SU-DHL-6 (cell line): ENCODE measurements at regions not wholly inside any gene's neighbourhood (a gene's known extent, or its start where the extent isn't known, plus 50 kb on each side); places are given as distances from the start of the nearest gene placed in this dataset.

Experiments used
- H2AFZ ChIP-seq: fragments of 200-600 bp; sonication (generic); 2 replicates; pipeline ENCODE4 v1.6.1; 2014; ENCODE audit warnings: low read depth, mild to moderate bottlenecking, moderate library complexity, mixed read lengths, antibody characterized with exemption, low read length; ENCODE audit not compliant: severe bottlenecking
- H3F3A ChIP-seq: fragments of 200-600 bp; shearing (Covaris generic); 2 replicates; pipeline ENCODE4 v1.6.0; 2016; ENCODE audit warnings: antibody characterized with exemption, mild to moderate bottlenecking; ENCODE audit not compliant: insufficient read depth
- H3K27ac ChIP-seq: fragments of 200-600 bp; sonication (generic); 2 replicates; pipeline ENCODE4 v1.5.1; 2016; ENCODE audit warnings: low read depth, mild to moderate bottlenecking, low read length, moderate library complexity, mixed read lengths
- H3K27me3 ChIP-seq: fragments of 200-600 bp; sonication (generic), shearing (Covaris generic); 2 replicates; pipeline ENCODE4 v1.6.0; 2014; ENCODE audit warnings: mild to moderate bottlenecking, low read length
- H3K36me3 ChIP-seq: fragments of 200-600 bp; sonication (generic); 2 replicates; pipeline ENCODE4 v1.6.1; 2014; ENCODE audit warnings: mild to moderate bottlenecking, low read length, mixed read lengths
- H3K4me2 ChIP-seq: fragments of 300-600, 200-600 bp; shearing (Covaris generic), sonication (generic); 2 replicates; pipeline ENCODE4 v1.6.0; 2014; ENCODE audit warnings: low read length, low read depth, mild to moderate bottlenecking; ENCODE audit not compliant: poor library complexity, severe bottlenecking
- H3K4me3 ChIP-seq: fragments of 200-600 bp; sonication (generic); 2 replicates; pipeline ENCODE4 v1.5.1; 2014; ENCODE audit warnings: antibody characterized with exemption, low read length, mild to moderate bottlenecking, mixed read lengths; ENCODE audit not compliant: insufficient read depth, poor library complexity, severe bottlenecking
- H3K79me2 ChIP-seq: fragments of 200-600 bp; sonication (generic); 2 replicates; pipeline ENCODE4 v1.6.1; 2014; ENCODE audit warnings: mild to moderate bottlenecking, low read length, moderate library complexity; ENCODE audit not compliant: insufficient read depth
- H3K9ac ChIP-seq: fragments of 200-600 bp; sonication (generic); 2 replicates; pipeline ENCODE4 v1.7.0; 2014; ENCODE audit warnings: mild to moderate bottlenecking, low read length
- H3K9me2 ChIP-seq: fragments of 200-600 bp; sonication (generic); replicated peaks from 2 replicates; pipeline ENCODE4 v1.6.1; 2014; ENCODE audit warnings: low read length; ENCODE audit not compliant: insufficient read depth
- H3K9me3 ChIP-seq: fragments of 200-600 bp; sonication (generic); 2 replicates; pipeline ENCODE4 v1.6.1; 2014; ENCODE audit warnings: low read length, mixed read lengths; ENCODE audit not compliant: insufficient read depth
- H4K20me1 ChIP-seq: fragments of 200-600 bp; sonication (generic); 2 replicates; pipeline ENCODE4 v1.6.1; 2014; ENCODE audit warnings: low read depth, mild to moderate bottlenecking, antibody characterized with exemption, low read length, moderate library complexity, mixed read lengths
- CTCF ChIP-seq: fragments of 200-600 bp; sonication (generic); IDR thresholded peaks from one replicate; pipeline ENCODE4 v1.5.1; 2017; ENCODE audit warnings: antibody characterized with exemption, mild to moderate bottlenecking, low read length, moderate library complexity; ENCODE audit not compliant: insufficient read depth, poor library complexity, severe bottlenecking
- EZH2phosphoT487 ChIP-seq: fragments of 200-600 bp; sonication (generic), shearing (Covaris generic); conservative IDR thresholded peaks from 2 replicates; pipeline ENCODE4 v1.6.1; 2018; ENCODE audit warnings: mild to moderate bottlenecking, antibody characterized with exemption, low read length, moderate library complexity, mixed read lengths

- H3F3A ChIP-seq = no peaks in the 10 kb centered on the region
- H2AFZ ChIP-seq = no peak overlapping the region
- TF ChIP-seq CTCF (no peak), EZH2phosphoT487 (no peak)
- H3K9me3 ChIP-seq = no peaks in the 10 kb centered on the region
- no peak overlapping the region for H3K4me3 ChIP-seq
- no peak overlapping the region for H3K4me2 ChIP-seq
- no peaks in the 10 kb centered on the region for H3K36me3 ChIP-seq
- H3K9me2 ChIP-seq = no peaks in the 10 kb centered on the region
- H3K27ac ChIP-seq = no peak overlapping the region
- H3K27me3 ChIP-seq = no peaks in the 10 kb centered on the region
- no peaks in the 10 kb centered on the region for H4K20me1 ChIP-seq
- H3K79me2 ChIP-seq = no peaks in the 10 kb centered on the region
- H3K9ac ChIP-seq = no peak overlapping the region
These were observed 590.9 kb upstream of the API5 start for GRCh38 chr11:42720716-42721563.

DNA sequence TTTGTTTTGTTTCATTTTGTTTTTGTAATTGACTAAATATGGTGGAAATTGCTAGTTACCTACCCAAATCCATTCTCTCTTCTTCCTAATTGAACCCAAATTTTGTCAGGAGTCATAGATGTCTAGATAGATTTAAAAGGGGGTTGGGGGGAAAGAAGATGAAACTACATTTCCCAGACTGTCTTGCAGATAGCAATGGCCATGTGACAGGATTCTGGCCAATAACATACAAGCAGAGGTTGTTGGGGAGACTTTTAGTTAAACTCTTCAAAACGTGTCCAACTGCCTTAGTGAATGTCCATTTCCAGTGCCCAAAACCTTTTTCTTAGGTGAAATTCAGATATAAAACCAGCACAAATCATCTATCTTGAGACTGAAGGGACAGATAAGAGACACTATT, 583.9 kb upstream of the API5 start:
- no peak overlapping the region for H3K4me3 ChIP-seq
- no peak overlapping the region for H2AFZ ChIP-seq

GRCh38 chr11:42762348-42762747, 549.4 kb upstream of the API5 start:
- H4K20me1 ChIP-seq = no peaks in the 10 kb centered on the region
- TF ChIP-seq CTCF (no peak), EZH2phosphoT487 (no peak)
- no peak overlapping the region for H3K27ac ChIP-seq
- no peaks in the 10 kb centered on the region for H3K36me3 ChIP-seq
- no peak overlapping the region for H3K4me2 ChIP-seq
- no peaks in the 10 kb centered on the region for H3K9me3 ChIP-seq
- H2AFZ ChIP-seq = no peak overlapping the region
- no peak overlapping the region for H3K4me3 ChIP-seq
- H3K79me2 ChIP-seq = no peaks in the 10 kb centered on the region
- H3K9me2 ChIP-seq = no peaks in the 10 kb centered on the region
- no peaks in the 10 kb centered on the region for H3F3A ChIP-seq
- no peaks in the 10 kb centered on the region for H3K27me3 ChIP-seq
- no peak overlapping the region for H3K9ac ChIP-seq

More for the DNA sequence above, 583.9 kb upstream of the API5 start:
- Histone ChIP-seq H3K4me2 (no peak overlapping the region), H3K36me3 (no peaks in the 10 kb centered on the region), H3K9ac (no peak overlapping the region), H3F3A (no peaks in the 10 kb centered on the region), H3K9me3 (no peaks in the 10 kb centered on the region), H3K9me2 (no peaks in the 10 kb centered on the region; the same call in 1 of the 2 replicates), H3K27me3 (no peaks in the 10 kb centered on the region), H3K79me2 (no peaks in the 10 kb centered on the region), H4K20me1 (no peaks in the 10 kb centered on the region), H3K27ac (no peak overlapping the region)
- TF ChIP-seq EZH2phosphoT487 = no peak
- TF ChIP-seq CTCF = no peak
